HG03442 (cell line): ENCODE measurements at regions not wholly inside any gene's neighbourhood (a gene's known extent, or its start where the extent isn't known, plus 50 kb on each side); places are given as distances from the start of the nearest gene placed in this dataset.
"Not testable (repeated sequence)": the region's sequence is repeated elsewhere in the genome, so short reads cannot be mapped to it uniquely, and the experiment has no call there.

Experiments
- ATAC-seq: cut with Tn5 transposase; IDR thresholded peaks from one replicate; pipeline ENCODE4 v1.9.1; 2021; ENCODE audit warnings: mild to moderate bottlenecking, moderate library complexity; ENCODE audit not compliant: unreplicated experiment

DNA sequence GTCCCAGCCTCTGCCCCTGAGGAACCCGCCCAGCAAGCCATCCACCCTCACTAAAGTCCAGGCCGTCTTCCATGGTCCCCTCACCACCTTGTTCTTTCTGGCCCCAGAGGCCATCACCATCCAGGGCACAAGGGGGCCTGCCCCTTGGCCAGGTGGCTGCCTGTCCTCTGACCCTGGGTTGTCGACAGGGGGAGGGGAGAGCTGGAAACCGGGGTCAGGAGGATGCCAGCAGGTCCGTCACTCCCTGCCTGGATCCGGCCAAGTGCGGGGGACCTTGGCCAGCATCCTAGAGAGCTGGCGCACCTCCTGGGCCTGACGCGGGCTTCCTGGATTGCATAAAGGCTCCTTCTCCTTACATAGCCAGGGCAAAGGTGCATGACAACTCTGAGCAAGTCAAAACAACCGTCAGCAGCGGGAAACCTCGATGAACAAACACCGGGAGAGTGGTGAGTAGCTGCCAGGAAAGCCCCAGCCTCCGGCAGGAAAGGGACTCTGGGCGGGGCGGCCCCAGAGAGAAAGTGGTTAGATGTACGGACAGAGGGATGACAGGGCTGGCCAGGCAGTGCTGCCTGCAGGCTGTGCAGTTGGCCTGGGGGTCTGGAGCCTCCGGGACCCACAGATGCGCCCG lies 4461.2 kb upstream of the TPTE start:
- not testable (repeated sequence) for ATAC-seq

DNA sequence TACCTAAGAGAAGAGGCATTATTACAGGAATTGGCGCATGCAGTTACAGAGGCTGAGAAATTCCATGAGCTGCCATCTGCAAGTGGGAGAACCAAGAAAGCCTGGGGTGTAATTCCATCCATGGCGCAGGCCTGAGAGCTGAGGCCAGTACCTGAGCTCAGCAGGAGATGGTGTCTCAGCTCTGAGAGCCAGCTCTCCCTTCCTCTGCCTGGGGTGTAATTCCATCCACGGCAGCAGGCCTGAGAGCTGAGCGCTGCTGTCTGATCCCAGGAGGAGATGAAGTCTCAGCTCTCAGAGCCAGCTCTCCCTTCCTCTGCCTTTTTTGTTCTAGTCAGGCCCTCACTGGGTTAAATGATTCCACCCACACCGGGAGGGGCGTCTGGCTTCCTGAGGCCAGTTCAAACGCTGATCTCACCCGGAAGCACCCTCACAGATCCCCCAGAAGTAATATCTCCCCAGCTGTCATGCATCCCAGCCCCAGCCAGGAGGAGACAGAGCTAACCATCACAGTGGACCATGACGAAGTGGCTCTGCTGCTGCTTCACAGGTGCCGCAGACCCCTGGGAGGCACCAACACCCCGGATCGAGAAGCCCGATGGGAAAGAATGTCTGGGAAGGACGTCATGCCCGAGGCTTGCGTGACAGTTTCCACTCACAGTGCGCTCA lies 4454.9 kb upstream of the TPTE start:
- not testable (repeated sequence) for ATAC-seq

DNA sequence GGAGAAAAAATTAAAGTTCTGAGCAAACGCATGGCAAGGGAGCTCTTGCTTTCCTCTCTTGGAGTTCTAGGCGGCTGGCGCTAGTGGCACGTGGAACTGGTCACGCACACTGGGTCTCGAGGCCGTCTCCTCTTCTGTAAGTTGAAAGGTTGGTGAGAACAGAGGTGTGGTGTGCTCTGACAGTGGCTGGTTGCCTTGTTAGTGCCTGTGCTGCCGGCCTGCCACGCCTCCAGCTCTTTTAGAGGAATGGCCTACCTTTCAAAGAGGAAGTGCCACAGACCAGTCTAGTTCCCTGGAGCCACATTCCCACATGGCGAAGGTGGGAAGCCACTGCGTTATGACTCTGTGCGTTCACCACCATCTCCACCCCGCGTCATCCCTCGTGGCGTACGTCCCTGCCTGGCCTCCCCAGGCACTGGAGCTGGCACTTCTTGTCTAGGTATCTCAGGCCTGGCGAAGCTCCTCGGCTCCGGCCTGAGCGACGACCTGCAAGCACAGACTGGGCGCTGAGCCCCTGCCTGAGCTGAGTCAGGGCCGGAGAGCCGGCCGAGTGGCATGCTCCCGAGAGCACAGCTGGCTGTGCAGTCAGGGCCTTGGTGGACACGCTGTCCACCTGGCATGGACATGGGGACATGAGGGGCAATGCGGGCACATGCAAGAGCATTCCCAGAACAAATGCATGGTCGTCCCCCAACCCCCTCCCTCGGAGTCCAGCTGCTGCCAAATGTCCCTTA lies 4453.1 kb upstream of the TPTE start:
- not testable (repeated sequence) for ATAC-seq

DNA sequence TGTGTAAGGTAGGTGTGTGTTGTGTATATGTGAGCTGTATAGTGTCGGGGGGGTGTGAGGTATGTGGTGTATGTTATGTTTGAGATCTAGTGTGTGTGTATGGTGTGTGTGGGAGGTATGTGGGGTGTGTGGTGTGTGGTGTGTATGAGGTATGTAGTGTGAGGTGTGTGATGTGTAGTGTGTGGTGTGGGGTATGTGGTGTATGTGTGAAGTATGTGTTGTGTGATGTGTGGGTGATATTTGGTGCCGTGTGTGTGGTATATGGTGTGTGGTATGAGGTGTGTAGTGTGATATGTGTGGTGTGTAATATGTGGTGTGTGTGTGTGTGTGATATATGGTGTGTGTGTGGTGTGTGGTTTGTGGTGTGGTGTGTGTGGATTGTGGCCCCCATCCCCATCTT lies 4451.2 kb upstream of the TPTE start:
- not testable (repeated sequence) for ATAC-seq

DNA sequence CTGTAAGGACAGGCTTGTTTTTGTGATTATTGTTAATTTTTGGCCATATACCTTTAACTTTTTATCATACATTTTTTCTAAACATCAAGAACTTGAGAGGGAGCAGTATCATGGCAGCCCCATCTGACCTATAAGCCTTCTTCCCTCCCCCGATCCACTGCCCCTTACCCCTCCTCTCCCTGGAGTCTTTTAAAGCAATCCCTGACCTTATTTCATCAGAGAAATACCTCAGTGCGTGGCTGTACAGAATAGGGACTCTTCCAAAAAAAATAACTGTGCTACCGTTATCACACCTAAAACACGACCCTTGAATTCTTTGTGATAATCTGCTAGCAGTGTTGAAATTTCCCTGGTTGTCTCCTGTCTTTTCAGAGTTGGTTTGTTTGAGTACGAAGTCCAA lies 4448.7 kb upstream of the TPTE start:
- ATAC-seq = not testable (repeated sequence)

DNA sequence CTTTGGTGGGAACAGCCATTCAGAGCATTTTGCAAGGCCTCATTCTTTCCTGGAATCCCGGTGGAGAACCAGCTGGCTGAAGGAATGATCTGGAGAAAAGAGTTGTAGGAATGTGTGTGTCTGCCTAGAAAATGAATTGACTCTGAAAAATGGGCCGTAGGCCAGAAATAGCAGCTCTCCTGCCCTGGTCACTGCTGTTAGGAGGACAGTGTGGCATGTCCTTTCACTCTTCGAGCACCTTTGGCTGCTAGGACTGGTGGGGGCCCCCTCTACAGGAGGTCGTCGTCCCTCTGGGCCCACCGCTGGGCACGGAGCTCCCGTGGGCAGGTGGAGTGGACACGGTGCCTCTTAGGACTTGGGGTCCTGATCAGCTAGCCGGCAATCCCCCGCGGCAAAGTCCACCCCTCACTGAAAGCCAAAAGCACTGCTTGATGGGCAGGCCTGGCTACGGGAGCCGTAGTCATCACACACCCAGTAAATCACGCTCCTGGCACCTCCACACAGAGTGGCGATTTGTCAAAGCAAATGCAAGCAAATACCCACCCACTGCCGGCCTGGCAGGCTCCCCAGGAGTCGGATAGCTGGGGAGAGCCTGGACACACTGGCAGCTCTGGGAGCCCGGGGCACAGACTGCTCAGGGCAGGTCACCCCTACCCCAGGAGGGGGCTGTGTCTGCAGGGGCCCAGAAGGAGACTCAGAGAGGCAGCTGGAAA lies 4447.2 kb upstream of the TPTE start:
- not testable (repeated sequence) for ATAC-seq

DNA sequence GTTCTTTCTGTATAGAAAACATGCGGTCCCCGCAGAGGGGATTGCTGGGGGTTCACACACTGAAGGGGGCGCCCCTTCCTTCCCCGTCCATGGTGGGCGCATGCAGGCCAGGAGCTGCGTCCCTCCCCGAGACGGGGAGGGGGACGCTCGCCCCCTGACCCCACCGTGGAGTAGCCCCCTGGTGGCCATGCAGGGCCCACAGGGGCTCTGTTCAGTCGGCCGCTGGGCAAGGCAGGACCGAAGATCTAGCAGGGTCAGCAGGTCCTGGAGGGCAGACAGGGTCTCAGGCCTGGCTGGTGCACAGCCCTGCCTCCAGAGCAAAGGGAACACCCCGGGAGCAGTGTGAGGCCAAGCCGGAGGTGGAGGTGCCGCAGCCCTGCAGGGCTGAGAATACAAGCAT lies 4446.4 kb upstream of the TPTE start:
- ATAC-seq = not testable (repeated sequence)

DNA sequence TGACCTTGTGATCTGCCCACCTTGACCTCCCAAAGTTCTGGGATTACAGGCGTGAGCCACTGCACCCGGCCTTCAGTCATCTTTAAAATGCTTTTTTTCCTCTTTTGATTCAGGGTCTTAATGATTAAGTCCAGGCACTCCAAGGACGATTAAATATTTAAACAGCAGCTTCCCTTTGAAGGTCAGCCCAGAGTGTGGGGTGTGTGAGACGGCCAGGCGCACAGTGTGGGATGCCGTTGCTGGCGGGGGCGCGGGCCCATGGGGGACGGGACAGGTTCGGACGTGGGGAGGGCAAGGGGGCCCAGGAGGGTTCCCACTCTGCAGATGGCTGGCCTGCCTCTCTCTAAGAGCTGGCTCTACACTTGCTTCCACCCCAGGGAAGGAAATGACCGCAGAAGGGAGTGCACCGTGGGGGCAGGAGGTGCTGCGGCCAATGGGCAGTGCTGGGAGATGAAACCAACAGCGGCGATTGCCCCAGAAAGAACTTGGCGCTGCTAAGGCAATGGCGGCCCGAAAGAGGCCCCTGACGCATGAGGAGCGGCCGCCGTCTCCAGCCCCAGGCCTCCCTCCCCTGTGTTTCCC lies 4445.7 kb upstream of the TPTE start:
- not testable (repeated sequence) for ATAC-seq

DNA sequence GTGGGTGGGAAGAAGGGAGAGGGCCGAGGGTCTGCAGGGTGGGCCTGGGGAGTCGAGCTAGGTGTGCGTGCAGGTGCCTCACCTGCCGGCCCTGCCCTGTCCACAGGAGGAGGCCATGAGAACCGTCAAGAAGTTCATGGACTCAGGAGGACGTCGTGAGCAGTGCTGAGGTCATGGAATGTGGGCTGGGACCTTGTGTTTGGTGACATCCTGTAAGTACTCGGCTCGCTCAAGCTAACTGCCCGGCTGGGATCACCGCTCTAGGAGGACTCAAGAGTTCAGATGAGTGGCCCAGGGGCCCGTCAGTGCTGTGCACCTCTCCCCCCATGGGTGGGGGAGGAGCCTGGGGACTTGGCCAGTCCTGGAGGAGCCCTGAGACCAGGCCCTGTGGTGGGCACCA lies 4444.0 kb upstream of the TPTE start:
- ATAC-seq = not testable (repeated sequence)

DNA sequence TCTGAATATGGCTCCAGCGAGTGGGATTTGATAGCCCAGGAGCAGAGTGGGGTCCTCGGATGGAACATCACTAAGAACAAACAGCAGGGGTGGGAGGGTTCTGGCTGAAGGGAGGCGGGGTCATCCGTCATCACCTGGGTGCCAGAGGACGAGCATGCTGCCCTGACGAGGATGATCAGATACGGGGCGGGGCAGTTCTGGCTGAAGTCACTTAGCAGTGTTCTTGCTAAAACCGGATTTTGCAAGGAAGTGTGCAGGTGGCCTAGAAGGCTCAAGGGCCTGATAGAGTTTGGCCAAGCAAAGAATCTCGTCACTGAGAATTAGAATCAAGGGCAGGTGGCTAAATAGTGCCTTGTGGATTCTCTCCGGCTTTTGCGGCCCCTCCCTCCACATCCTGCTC lies 4442.5 kb upstream of the TPTE start:
- not testable (repeated sequence) for ATAC-seq

DNA sequence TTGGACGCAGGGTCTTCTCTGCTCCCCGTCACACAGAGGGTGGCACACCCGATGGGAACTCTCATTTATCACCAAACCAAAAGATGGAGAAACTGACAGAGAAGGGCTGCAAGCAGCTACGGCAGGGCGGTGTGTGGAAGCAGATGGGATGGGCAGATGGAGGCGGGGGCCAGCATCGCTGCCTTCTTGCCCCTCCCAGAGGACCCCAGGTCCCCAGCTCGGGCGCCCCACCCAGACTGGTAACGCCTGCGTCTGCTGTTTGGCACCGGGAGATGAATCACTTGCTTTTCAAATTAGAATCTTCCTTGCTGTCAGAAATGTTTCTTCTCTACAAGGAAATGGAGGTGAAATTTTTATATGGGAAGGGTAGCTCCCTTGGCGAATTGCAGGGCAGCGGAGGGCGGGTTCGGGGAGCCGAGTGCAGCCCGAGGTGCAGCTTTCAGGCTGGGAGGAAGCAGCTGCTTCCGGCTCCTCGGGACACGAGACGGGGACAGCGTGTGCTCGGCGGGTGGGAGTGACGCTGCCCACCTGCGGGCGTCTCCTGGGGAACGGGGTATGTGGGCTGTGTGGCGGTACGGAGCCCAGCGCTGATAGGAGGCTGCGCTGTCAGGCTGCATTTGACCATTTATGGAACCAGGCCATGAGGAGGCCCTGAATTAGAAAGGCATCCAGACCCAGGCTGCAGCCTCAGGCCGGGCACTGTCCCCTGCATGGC lies 4440.3 kb upstream of the TPTE start:
- not testable (repeated sequence) for ATAC-seq

DNA sequence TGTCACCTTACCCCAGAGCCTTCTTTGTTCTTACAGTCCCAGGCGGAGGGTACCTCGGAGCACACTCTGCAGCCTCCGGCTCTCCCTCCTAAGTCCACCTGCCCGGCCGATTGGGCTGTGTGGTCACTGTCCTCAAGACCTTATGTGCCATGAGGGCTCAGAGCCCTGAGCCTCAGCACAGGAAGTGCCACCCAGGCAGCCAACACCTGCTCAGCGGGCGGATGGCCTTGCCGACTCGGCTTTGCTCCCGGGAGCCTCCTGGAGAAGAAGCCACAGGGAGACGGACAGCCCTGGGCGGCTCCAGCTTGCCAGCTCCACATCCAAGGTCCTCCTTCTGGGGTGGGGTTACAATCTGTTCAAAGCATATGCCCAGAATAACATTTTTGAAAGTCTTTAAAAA lies 4439.2 kb upstream of the TPTE start:
- ATAC-seq = not testable (repeated sequence)

DNA sequence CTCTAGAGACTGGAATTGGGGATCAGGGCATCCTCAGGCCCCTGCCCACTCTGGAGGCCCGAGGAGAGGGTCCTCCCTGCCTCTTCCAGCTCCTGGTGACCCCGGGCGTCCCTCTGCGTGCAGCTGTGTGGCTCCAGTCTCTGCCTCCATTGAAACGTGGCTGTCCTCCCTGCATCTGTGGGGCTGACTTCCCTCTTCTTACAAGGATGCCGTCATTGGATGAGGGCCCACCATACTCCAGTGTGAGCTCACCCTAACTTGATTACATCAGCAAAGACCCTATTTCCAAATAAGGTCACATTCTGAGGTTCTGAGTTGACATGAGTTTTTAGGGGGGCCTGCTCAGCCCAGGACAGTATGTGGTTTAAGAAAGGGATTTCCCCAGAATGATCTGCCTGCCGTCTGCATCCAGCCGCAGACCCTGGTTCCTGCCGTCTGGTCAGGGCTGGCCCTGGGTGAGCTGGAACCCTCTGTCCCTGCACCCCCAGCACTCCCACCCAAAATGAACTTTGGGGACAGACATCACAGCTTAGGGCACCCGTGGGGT lies 4437.7 kb upstream of the TPTE start:
- not testable (repeated sequence) for ATAC-seq

DNA sequence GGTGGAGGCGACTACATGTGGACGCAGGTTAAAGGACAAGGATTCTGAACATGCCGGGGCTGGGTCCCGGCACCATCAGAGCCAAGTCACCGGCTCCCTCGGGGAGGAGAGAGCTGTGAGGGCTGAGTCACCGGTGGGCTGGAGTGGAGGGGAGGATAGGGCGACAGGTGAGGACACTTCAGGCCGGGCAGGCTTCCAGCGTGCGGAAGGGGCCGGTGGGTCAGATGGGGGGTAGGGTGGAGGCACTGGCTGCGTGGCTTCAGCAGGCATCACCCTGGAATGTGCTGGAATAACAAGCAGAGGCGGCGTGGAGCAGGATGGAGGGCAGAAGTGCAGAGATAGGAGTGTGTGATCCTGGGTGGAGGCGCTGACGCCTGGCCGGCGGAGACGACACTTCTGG lies 4435.3 kb upstream of the TPTE start:
- ATAC-seq = not testable (repeated sequence)

DNA sequence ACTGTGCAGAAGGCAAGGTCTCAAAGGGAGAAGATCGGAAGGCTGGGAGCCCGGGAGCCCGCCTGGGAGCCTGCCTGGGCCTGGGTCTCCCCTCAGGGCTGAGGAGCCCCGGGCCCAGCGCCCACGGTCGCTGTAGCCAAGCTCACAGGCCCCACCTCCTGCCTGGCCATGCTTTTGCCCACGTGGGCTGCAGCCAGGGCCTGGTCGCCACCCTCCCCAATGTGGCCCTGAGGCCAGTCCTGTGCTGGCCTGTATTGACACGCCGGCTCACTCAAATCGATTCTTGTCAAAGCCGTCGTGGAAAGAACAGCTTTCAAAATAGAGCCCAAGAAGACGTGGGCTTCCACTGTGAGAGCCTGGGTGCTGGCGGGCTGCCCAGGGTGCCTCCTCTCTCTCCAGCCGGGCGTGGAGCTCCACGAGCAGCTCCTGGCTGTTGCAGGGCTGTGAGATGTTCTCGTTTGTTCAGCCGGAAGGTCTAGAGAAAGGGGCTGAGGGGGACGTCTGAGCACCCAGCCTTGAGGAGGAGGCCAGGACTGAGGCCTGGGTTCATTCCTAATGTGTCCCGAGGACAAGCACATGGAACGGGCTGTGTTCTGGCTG lies 4433.7 kb upstream of the TPTE start:
- not testable (repeated sequence) for ATAC-seq

DNA sequence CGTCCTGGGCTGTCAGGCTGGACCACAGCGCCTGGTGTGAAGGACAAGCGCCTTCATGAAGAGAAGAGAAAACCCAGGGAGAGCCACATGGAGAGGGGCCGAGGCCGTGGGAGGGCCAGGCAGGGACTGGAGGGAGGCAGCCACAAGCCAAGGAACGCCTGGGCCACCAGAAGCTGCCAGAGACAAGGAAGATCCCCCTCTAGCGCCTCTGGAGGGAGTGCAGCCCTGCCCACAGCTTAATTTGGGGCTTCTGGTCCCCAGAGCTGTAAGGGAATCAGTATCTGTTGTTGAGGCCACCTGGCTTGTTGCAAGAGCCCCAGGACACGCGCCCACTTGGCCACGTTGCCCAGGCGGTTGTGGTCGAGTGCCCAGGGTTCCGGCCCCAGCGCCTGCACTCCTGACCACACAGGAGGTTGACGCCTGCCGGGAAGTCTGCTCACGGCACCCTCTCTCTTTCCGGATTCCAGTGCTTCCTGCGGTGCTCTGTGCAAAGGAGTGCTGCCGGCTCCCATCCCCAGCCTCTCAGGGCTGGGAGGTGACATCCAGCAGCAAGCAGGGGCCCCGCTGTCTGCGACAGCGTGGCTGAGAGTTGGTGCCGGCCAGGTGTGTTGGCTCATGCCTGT lies 4431.0 kb upstream of the TPTE start:
- ATAC-seq = not testable (repeated sequence)

DNA sequence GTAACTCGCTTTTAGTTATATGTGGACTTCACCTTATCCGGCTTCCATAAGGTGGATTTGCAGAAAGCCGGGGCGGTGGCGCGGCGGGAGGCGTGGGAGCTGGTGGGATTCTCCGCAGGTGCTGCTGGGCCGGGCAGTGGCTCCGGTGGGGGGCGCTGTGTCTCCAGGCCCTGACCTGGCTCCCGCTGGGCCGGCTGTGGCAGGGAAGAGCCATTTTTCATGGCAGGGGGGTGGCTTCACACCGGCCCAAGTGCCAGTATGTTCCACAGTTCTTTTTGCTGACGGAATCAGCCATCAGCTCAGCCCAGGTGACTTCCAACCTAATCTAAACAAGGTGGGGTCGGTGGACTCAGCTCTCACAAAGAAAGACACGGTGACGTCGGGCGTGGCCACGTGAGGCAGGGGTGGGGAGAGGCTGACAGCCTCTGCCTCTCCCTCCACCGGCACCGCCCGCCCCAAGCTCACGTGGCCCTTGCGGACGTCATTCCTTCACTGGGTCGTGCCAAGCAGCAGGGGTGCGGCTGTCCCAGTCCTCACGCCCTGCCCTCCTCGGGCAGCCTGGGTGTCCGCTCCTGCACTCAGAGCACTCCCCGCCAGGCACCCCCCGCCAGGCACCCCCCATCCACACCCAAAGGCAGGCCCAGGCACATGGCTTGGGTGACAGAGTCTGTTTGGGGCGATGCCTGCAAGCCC lies 4429.9 kb upstream of the TPTE start:
- ATAC-seq = not testable (repeated sequence)

DNA sequence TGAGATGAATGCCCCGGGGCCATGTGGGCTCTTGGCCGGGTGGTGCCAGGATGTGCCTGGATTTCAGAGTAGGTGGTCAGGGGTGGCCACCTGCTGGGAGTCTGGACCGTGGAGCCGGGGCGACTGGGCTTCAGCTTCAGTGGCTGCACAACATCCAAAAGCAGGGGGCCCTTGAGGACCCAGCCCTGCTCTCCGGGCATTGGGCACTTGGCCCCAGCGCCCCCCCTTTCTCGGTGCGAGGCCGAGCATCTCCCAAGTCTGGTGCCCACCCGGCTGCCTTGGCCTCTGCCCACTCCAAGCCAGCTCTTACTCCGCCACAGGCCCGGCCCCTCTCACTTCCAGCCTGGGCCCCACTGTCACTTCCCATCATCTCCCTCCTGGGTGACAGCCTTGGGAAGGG lies 4429.0 kb upstream of the TPTE start:
- ATAC-seq = not testable (repeated sequence)

DNA sequence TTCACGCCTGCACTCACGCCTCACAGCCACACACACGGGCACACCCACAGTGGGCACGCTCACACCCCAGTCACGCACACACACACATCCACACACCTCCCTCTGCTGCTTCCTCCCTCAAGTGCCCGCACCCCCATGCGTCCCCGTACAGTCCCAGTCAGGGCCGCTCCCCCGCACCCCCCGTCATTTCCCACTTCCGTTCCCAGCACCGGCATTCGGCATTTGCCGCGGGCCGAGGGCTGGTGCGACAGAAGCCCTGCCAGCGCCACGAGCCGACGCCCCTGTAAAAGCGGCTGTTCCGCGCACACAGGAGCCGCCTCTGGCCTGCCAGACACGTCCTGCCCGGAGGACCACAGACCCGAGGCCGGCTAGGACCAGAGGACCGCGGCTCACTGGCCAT lies 4428.0 kb upstream of the TPTE start:
- not testable (repeated sequence) for ATAC-seq
